ENCODE measurements at regions not wholly inside any gene's neighbourhood (a gene's known extent, or its start where the extent isn't known, plus 50 kb on each side); places are given as distances from the start of the nearest gene placed in this dataset.
"Not testable (repeated sequence)": the region's sequence is repeated elsewhere in the genome, so short reads cannot be mapped to it uniquely, and the experiment has no call there.

DNA sequence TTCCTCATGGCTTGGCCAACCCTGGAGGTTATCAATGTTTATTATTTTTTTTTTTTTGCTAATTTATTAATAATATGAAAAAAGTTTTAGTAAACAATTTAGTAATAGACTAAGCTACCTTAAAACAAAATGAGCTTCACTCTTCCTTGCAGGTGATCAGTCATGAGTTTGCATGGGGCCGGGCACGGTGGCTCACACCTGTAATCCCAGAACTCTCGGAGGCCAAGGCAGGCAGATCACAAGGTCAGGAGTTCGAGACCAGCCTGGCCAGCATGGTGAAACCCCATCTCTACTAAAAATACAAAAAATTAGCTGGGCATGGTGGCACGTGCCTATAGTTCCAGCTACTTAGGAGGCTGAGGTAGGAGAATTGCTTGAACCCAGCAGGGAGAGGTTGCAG, 103.4 kb upstream of the LARP1 start:
- TF ChIP-seq, protein P1, sequence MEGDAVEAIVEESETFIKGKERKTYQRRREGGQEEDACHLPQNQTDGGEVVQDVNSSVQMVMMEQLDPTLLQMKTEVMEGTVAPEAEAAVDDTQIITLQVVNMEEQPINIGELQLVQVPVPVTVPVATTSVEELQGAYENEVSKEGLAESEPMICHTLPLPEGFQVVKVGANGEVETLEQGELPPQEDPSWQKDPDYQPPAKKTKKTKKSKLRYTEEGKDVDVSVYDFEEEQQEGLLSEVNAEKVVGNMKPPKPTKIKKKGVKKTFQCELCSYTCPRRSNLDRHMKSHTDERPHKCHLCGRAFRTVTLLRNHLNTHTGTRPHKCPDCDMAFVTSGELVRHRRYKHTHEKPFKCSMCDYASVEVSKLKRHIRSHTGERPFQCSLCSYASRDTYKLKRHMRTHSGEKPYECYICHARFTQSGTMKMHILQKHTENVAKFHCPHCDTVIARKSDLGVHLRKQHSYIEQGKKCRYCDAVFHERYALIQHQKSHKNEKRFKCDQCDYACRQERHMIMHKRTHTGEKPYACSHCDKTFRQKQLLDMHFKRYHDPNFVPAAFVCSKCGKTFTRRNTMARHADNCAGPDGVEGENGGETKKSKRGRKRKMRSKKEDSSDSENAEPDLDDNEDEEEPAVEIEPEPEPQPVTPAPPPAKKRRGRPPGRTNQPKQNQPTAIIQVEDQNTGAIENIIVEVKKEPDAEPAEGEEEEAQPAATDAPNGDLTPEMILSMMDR (IDR thresholded peaks at IDR 0.05) = not testable (repeated sequence)
- not testable (repeated sequence) for TF ChIP-seq POLR2AphosphoS5 (IDR thresholded peaks at IDR 0.05)
